ENCODE measurements at regions not wholly inside any gene's neighbourhood (a gene's known extent, or its start where the extent isn't known, plus 50 kb on each side); places are given as distances from the start of the nearest gene placed in this dataset.

DNA sequence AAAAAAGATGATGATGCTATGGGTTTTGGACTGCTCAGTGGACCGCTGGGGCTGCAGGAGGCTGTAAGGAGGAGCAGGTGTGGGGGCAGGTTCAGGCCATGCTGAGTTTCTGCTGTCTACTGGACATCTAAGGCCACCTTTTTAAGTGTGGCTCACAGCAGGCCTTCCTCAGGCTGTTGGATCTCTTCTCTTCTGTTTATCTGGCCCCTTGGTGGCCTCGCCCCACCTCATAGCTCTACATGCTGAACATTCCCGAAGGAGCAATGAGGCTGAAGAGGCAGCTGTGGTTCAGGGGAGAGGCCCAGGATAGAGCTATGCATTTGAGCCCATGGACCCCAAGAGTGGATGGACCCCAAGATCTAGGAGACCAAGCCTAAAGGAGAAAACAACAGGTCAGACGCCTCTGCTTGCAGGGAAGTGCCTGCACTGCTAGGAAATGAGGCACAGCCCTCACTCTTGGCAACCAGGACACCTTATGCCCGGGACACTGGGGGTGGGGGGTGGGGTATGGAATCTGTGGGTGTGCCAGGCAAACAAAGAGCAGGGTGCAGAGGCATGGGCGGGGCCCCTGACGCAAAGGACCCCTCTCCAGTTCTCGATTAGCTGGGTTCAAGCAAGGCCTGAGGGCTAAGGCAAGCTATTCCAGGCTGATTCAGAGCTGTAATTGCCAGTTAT, 168.9 kb downstream of the BCOR start:
- no peak for DNase-seq
- Histone ChIP-seq H3K4me3 (ENCODE audit: low read length) (no peak overlapping the region), H3K27me3 (ENCODE audit: control insufficient read depth, insufficient read depth, low read length) (peaks cover 48% of the 10 kb centered on the region), H3K27ac (ENCODE audit: low read length) (no peak overlapping the region), H3K9me3 (replicated peaks; ENCODE audit: control insufficient read depth, low read depth, low read length) (no peaks in the 10 kb centered on the region), H3K36me3 (ENCODE audit: control insufficient read depth, insufficient read depth, low read length) (no peaks in the 10 kb centered on the region), H3K4me1 (ENCODE audit: control insufficient read depth, insufficient read depth, low read length) (peaks cover 24% of the 10 kb centered on the region)
- WGBS (ENCODE audit: insufficient coverage), result 69% methylated on average over 3 of the region's 8 CpGs

DNA sequence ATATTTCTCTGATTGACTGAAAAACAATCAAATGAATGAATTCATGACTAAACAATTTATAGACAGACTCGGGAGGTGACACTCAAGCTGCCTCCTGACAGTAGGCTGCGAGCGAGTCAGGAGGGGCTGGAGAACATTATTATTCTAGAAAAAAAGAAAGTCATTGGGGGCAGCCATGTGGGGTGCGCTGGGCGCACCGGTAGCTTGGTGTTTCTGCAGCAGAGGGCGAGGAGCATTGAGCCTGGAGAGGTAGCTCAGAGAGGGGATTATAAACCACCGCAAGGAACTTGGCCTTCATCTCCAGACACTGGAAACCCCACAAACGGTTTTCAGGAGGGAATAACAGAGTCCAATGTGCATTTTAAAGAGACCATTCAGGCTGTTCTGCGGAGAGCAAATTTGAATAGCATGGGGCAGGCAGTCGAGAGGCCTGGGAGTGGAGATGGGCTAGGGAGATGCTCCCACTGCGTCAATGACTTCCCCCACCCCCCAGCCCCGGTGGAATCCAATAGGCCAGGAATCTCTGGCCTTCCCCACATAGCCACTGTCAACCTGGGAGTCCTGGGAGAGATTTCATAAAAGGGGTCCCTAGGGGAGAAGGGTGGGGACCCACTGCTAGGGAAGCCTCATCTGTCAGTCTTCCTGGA, 168.3 kb downstream of the BCOR start:
- Histone ChIP-seq H3K27me3 (ENCODE audit: control insufficient read depth, insufficient read depth, low read length) (peaks cover 49% of the 10 kb centered on the region), H3K9me3 (replicated peaks; ENCODE audit: control insufficient read depth, low read depth, low read length) (no peaks in the 10 kb centered on the region), H3K4me3 (ENCODE audit: low read length) (no peak overlapping the region), H3K4me1 (ENCODE audit: control insufficient read depth, insufficient read depth, low read length) (peaks cover 24% of the 10 kb centered on the region), H3K36me3 (ENCODE audit: control insufficient read depth, insufficient read depth, low read length) (no peaks in the 10 kb centered on the region), H3K27ac (ENCODE audit: low read length) (no peak overlapping the region)
- DNase-seq, result no peak
- 60% methylated on average over 3 of the region's 13 CpGs for WGBS (ENCODE audit: insufficient coverage)

DNA sequence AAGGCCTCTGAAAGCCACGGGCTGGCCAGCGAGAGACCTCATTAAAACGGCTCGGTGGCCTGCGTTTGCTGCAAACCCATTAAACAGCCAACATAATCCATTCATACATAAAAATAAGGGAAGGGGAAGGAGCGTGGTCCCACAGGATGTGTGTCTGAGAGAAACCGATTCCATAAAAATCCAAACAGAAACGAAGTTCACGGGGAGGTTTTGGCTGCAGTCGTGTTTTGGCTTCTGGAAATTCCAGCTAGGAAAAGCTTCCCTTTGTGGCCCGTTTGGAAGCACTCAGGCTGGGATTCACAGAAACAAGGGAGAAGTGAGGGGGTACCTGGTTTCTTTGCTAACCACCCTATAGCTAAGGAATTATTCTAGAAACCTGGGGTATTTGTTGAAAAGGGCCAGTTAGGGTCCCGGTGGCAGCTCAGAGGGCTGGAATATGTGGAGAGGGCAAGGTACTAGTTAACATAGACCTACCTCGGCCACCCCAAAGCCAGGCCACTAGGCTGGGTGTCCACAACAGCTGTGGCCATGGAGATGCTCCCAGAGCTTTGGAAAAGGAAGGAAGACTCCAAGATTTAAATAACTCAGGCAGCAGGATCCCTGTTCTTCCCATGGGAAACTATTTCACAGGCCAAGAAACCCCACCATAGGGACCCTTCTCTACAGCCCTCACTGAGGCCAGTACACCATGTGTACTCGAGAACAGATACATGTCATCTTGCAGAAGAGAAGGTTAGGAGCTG, 166.8 kb downstream of the BCOR start:
- Histone ChIP-seq H3K9me3 (replicated peaks; ENCODE audit: control insufficient read depth, low read depth, low read length) (no peaks in the 10 kb centered on the region), H3K27ac (ENCODE audit: low read length) (peak overlapping the region; percentile 52), H3K4me3 (ENCODE audit: low read length) (no peak overlapping the region), H3K27me3 (ENCODE audit: control insufficient read depth, insufficient read depth, low read length) (peaks cover 48% of the 10 kb centered on the region), H3K4me1 (ENCODE audit: control insufficient read depth, insufficient read depth, low read length) (peaks cover 24% of the 10 kb centered on the region), H3K36me3 (ENCODE audit: control insufficient read depth, insufficient read depth, low read length) (no peaks in the 10 kb centered on the region)
- DNase-seq, result peak; percentile 83
- WGBS (ENCODE audit: insufficient coverage), result 44% methylated on average over 3 of the region's 14 CpGs

DNA sequence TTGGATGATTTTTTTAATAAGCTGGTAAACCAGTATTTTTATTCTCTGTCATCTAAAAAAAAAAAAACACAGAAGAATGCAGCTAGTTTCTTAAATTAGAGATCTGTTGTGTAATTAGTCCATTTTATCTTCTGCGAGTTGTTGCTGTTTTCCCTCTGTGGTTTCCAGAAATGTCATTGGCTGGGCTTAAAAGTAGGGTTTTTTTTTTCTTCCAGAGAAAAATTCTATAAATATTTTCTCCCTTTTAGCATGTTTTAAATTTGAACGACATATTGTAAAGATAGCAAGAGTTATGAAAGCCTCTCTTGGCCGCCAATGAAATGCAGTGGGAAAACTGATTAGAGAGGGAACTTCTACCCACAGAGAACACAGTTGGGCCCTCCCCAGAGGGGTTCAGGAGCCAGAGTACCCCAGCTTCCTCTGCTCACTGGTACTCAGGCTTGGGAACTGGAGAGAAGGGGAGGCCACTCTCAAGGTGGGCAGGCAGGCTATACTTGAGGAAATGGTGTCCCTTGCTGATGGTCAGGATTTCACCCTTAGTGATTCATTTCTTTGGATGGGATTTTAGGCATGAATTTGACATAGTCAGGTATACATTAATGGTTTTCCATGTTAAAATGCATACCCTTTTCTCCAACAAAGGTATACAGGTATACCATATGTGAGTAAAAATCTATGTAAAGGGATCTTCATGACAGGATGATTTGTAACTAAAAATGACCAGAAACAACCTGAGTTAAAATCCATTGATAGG, 166.1 kb downstream of the BCOR start:
- Histone ChIP-seq H3K27me3 (ENCODE audit: control insufficient read depth, insufficient read depth, low read length) (peaks cover 46% of the 10 kb centered on the region), H3K27ac (ENCODE audit: low read length) (peak overlapping the region; percentile 52)
- no CpG with 5 or more reads among the region's 3 CpGs for WGBS (ENCODE audit: insufficient coverage)

DNA sequence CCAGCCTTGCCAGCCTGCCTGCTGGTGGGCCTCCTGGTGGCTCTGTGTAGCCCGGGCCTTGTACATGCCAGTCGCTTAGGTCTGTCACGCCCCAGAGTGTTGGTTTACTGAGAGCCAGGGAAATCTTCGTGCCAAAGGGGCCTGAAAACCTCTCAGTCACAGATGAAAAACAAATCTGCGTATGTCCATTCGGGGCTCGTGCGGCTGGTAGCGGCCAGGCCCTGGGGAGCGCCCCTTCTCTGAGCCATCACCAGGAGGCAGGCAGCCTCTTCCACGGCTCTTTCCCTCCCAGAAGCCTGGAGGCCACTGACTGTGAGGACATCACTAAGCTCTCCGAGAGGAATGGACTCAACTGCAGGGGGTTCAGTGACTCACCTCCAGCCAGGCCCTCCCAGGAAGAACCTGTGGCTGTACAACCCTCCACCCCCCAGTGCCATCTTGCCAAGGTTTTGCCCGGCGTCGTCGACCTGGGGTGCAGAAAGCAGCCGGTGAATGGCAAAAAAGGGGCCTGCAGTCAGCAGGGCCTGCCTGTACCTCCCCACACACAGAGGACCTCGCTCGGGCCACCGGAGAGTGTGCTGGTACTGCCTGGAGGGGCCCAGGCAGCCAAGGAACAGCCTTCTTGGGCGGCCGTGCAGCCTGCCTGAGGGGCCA, 162.2 kb downstream of the BCOR start:
- no peak overlapping the region for H3K27ac ChIP-seq (ENCODE audit: low read length)
- H3K4me1 ChIP-seq (ENCODE audit: control insufficient read depth, insufficient read depth, low read length), result peaks cover 10% of the 10 kb centered on the region
- no peaks in the 10 kb centered on the region for H3K9me3 ChIP-seq (replicated peaks; ENCODE audit: control insufficient read depth, low read depth, low read length)
- H3K4me3 ChIP-seq (ENCODE audit: low read length), result no peak overlapping the region
- peaks cover 20% of the 10 kb centered on the region for H3K27me3 ChIP-seq (ENCODE audit: control insufficient read depth, insufficient read depth, low read length)
- 71% methylated on average over 21 of the region's 22 CpGs for WGBS (ENCODE audit: insufficient coverage)
- H3K36me3 ChIP-seq (ENCODE audit: control insufficient read depth, insufficient read depth, low read length), result no peaks in the 10 kb centered on the region
- DNase-seq, result no peak

More for the DNA sequence above, 166.1 kb downstream of the BCOR start:
- Histone ChIP-seq H3K36me3 (ENCODE audit: control insufficient read depth, insufficient read depth, low read length) (no peaks in the 10 kb centered on the region), H3K9me3 (replicated peaks; ENCODE audit: control insufficient read depth, low read depth, low read length) (no peaks in the 10 kb centered on the region), H3K4me3 (ENCODE audit: low read length) (no peak overlapping the region), H3K4me1 (ENCODE audit: control insufficient read depth, insufficient read depth, low read length) (peaks cover 24% of the 10 kb centered on the region)
- DNase-seq, result peak; percentile 20

DNA sequence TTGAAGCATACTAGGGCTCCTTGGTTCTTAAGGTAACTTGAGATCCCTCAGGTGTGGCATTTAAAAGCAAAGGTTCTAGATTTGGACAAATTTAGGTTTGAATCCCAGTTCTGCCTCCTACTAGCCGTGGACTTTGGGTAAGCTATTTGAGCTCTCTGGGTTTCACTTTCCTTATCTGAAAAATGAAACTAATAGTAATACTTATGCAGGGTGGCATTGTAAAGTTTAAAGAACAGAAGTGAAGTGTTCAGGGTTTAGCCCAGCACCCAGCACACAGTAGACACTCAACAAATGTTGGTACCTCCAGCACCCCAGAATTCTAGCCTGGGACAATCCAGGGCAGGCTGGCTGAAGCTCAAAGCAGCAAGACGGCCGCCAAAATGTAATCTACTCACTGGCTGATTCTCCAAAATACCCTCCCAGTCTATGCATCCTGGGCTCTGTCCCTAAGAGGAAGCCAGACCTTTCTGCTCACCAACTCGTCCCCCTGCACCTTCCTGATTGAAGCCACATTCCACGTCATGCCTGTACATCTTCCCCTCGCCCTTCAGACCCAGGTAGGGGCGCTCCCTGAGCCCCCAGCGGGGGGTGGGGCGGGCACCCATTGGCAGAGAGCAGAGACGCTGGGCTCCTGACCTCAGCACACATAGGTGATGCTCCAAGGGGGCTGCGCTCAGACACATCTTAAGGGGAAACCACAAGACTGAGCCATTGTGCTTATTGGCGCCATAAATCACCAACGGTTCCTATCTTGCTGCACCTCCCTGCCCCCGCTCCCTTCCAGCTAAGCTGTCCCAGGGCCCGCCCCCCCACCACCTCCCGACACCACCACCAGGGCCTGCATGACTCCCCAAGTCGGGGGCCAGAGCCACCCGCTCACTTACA, 160.6 kb downstream of the BCOR start:
- Histone ChIP-seq H3K9me3 (replicated peaks; ENCODE audit: control insufficient read depth, low read depth, low read length) (no peaks in the 10 kb centered on the region), H3K27ac (ENCODE audit: low read length) (no peak overlapping the region), H3K36me3 (ENCODE audit: control insufficient read depth, insufficient read depth, low read length) (no peaks in the 10 kb centered on the region), H3K4me3 (ENCODE audit: low read length) (no peak overlapping the region), H3K27me3 (ENCODE audit: control insufficient read depth, insufficient read depth, low read length) (peaks cover 24% of the 10 kb centered on the region), H3K4me1 (ENCODE audit: control insufficient read depth, insufficient read depth, low read length) (peaks cover 3% of the 10 kb centered on the region)
- 54% methylated on average over 13 of the region's 18 CpGs for WGBS (ENCODE audit: insufficient coverage)
- DNase-seq, result no peak

DNA sequence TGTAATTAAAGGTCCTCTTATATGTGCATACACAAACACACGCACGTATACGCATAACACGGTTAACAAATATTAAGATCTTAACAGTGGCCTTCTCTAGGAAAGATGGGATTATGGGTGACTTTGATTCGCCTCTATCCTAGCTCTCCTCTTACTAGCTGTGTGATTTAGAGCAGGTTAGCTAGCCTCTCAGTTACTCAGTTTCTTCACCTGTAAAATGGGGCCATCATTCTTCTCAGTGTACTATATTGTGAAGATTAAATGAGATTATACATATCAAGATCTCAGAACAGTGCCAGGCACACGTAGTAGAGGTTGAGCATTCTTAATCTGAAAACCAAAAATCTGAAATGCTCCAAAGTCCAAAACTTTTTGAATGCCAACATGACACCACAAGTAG, 159.3 kb downstream of the BCOR start:
- peaks cover 3% of the 10 kb centered on the region for H3K4me1 ChIP-seq (ENCODE audit: control insufficient read depth, insufficient read depth, low read length)
- H3K9me3 ChIP-seq (replicated peaks; ENCODE audit: control insufficient read depth, low read depth, low read length), result peaks cover 4% of the 10 kb centered on the region
- no peaks in the 10 kb centered on the region for H3K36me3 ChIP-seq (ENCODE audit: control insufficient read depth, insufficient read depth, low read length)
- no peak overlapping the region for H3K27ac ChIP-seq (ENCODE audit: low read length)
- H3K4me3 ChIP-seq (ENCODE audit: low read length), result no peak overlapping the region
- no CpG with 5 or more reads among the region's 6 CpGs for WGBS (ENCODE audit: insufficient coverage)
- no peak for DNase-seq
- H3K27me3 ChIP-seq (ENCODE audit: control insufficient read depth, insufficient read depth, low read length), result peaks cover 28% of the 10 kb centered on the region

DNA sequence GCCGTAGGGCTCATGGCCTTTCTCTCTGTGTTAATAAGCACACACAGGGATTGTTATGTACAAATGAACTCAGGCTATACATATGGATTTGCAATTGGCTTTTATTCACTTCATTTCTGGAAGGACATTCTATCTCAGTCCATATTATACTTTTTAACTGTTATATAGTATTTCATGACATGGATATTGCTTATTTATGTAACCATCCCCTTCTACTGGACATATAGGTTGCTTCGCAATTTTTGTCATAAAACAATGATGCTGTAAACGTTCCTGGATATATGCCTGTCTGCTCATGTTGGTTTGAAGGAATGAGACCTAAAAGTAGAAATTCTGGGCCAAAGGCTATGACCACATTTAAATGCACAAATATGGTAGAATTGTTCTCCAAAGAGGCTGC, 158.1 kb downstream of the BCOR start:
- no CpG with 5 or more reads among the region's 3 CpGs for WGBS (ENCODE audit: insufficient coverage)
- H3K4me1 ChIP-seq (ENCODE audit: control insufficient read depth, insufficient read depth, low read length), result peaks cover 3% of the 10 kb centered on the region

DNA sequence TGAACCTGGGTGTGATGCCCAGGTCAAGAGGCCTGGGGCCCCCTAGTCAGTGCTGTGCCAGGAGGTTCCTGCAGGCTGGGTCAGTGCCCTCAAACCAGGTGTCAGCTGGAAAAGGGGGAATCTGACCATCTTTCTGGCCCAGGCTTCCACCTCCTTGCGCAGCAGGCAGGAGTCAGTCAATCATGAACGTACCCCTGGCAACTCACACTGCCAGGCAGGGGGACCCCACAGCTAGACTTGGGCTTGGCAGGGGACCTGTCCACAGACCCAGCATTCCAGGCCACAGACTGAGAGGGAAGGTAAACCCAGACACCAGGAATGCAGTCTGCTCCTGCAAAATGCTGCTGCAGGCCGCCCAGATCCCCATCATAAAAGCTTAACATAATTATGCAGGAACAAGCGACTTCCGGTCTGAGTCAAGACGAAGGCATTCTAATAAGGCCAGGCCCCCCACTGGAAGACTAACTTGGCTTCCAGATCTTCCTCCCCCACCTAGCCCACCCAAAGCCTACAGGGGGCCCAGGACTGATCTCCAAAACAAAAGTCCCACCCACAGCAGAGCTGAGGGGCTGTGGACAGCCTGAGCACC, 156.3 kb downstream of the BCOR start:
- H3K27ac ChIP-seq (ENCODE audit: low read length), result no peak overlapping the region
- H3K36me3 ChIP-seq (ENCODE audit: control insufficient read depth, insufficient read depth, low read length), result no peaks in the 10 kb centered on the region
- H3K27me3 ChIP-seq (ENCODE audit: control insufficient read depth, insufficient read depth, low read length), result peaks cover 25% of the 10 kb centered on the region
- H3K4me3 ChIP-seq (ENCODE audit: low read length), result no peak overlapping the region
- H3K9me3 ChIP-seq (replicated peaks; ENCODE audit: control insufficient read depth, low read depth, low read length), result peaks cover 5% of the 10 kb centered on the region
- DNase-seq, result no peak
- peaks cover 3% of the 10 kb centered on the region for H3K4me1 ChIP-seq (ENCODE audit: control insufficient read depth, insufficient read depth, low read length)
- 69% methylated on average over 6 of the region's 6 CpGs for WGBS (ENCODE audit: insufficient coverage)

More for the DNA sequence above, 158.1 kb downstream of the BCOR start:
- H3K36me3 ChIP-seq (ENCODE audit: control insufficient read depth, insufficient read depth, low read length), result no peaks in the 10 kb centered on the region
- DNase-seq, result no peak
- no peak overlapping the region for H3K27ac ChIP-seq (ENCODE audit: low read length)
- H3K9me3 ChIP-seq (replicated peaks; ENCODE audit: control insufficient read depth, low read depth, low read length), result peaks cover 5% of the 10 kb centered on the region
- peaks cover 29% of the 10 kb centered on the region for H3K27me3 ChIP-seq (ENCODE audit: control insufficient read depth, insufficient read depth, low read length)
- H3K4me3 ChIP-seq (ENCODE audit: low read length), result no peak overlapping the region

All from muscle of leg (tissue), 3 donors.